Endothelial cell of umbilical vein (primary cell): ENCODE measurements at regions not wholly inside any gene's neighbourhood (a gene's known extent, or its start where the extent isn't known, plus 50 kb on each side); places are given as distances from the start of the nearest gene placed in this dataset.

Source experiments
- EZH2 ChIP-seq: IDR thresholded peaks from 2 replicates; pipeline ENCODE4 v1.6.1; 2012; ENCODE audit warnings: borderline replicate concordance, low read depth, mild to moderate bottlenecking, moderate library complexity, low read length, inconsistent platforms; ENCODE audit not compliant: severe bottlenecking
- JUN ChIP-seq: IDR thresholded peaks from 2 replicates; pipeline ENCODE4 v1.6.1; 2011; ENCODE audit warnings: borderline replicate concordance, low read depth; ENCODE audit not compliant: insufficient read length, insufficient read depth
- POLR2A ChIP-seq: IDR thresholded peaks from 2 replicates; pipeline ENCODE4 v1.6.1; 2012; ENCODE audit warnings: low read depth, mild to moderate bottlenecking, control low read depth, low read length
- POLR2AphosphoS5 ChIP-seq: IDR thresholded peaks from 2 replicates; pipeline ENCODE4 v1.6.1; 2012; ENCODE audit warnings: low read depth, mild to moderate bottlenecking, control low read depth, low read length, moderate library complexity; ENCODE audit not compliant: insufficient read depth
- TF ChIP-seq, protein P1 (sequence below), 2 donors: IDR thresholded peaks; 1 replicate in 1 of 2; 2 replicates in 1 of 2; pipeline ENCODE4 v1.5.1; 2011; ENCODE audit warnings: low read length in 2 of 2, mild to moderate bottlenecking in 2 of 2, moderate library complexity in 2 of 2, control low read depth in 1 of 2, inconsistent platforms in 1 of 2, low read depth in 1 of 2; ENCODE audit not compliant: insufficient read depth in 1 of 2; ENCODE audit errors: extremely low read depth in 1 of 2
- TF ChIP-seq, protein P2 (sequence below): IDR thresholded peaks from 2 replicates; pipeline ENCODE4 v1.6.1; 2011; ENCODE audit not compliant: insufficient read depth, insufficient read length

DNA sequence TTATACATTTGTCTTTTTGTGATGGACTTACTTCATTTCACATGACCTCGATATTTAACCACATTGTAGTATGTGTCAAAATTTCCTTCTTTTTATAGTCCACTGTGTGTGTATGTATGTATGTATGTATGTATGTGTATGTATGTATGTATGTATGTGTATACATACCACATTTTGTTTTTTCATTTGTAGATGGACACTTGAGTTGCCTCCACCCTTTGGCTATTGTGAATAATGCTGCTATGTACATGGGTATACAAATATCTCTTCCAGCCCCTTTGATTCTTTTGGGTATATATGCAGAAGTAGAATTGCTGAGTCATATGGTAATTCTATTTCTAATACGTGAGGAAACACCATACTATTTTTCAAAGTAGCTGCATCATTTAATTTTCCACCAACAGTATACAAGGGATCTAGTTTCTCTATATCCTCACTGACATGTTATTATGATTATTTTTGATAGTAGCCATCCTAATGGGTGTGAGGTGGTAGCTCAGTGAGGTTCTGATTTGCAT is 228.2 kb downstream of the OPA1 start:
- TF ChIP-seq, protein P1, sequence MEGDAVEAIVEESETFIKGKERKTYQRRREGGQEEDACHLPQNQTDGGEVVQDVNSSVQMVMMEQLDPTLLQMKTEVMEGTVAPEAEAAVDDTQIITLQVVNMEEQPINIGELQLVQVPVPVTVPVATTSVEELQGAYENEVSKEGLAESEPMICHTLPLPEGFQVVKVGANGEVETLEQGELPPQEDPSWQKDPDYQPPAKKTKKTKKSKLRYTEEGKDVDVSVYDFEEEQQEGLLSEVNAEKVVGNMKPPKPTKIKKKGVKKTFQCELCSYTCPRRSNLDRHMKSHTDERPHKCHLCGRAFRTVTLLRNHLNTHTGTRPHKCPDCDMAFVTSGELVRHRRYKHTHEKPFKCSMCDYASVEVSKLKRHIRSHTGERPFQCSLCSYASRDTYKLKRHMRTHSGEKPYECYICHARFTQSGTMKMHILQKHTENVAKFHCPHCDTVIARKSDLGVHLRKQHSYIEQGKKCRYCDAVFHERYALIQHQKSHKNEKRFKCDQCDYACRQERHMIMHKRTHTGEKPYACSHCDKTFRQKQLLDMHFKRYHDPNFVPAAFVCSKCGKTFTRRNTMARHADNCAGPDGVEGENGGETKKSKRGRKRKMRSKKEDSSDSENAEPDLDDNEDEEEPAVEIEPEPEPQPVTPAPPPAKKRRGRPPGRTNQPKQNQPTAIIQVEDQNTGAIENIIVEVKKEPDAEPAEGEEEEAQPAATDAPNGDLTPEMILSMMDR (IDR thresholded peaks at IDR 0.05; ENCODE audit: extremely low read depth in 1 of 2, insufficient read depth in 1 of 2, low read depth in 1 of 2, low read length in 2 of 2), result no peak
- TF ChIP-seq POLR2AphosphoS5, result no peak
- TF ChIP-seq POLR2A, result no peak
- no peak for TF ChIP-seq EZH2
- TF ChIP-seq, protein P2, sequence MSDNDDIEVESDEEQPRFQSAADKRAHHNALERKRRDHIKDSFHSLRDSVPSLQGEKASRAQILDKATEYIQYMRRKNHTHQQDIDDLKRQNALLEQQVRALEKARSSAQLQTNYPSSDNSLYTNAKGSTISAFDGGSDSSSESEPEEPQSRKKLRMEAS, result no peak
- TF ChIP-seq JUN, result no peak
